PC-3 (cell line): ENCODE measurements at regions not wholly inside any gene's neighbourhood (a gene's known extent, or its start where the extent isn't known, plus 50 kb on each side); places are given as distances from the start of the nearest gene placed in this dataset.
A peak's percentile ranks its signal among the peaks of the same experiment; 100 is the strongest.

ENCODE experiments used
- ATAC-seq: fragments of 200-7000 bp; cut with Tn5 transposase; 2 replicates; pipeline ENCODE4 v1.9.1; 2020; ENCODE audit warnings: mild to moderate bottlenecking, moderate library complexity
- BruUV-seq: library from RNA; stranded (reverse); fragments of 400-500 nt; replicated peaks from 2 replicates; lab custom pipeline; 2021; lab: Mats Ljungman, UMichigan
- CTCF ChIA-PET: fragments of 300-600 bp; sonication (Branson Sonifier 250); formaldehyde crosslinking; loops from one replicate; lab custom pipeline; 2022; ENCODE audit warnings: antibody characterized with exemption; lab: Charles Lee
- POLR2A ChIA-PET: fragments of 300-600 bp; sonication (Branson Sonifier 250); formaldehyde crosslinking; loops from one replicate; lab custom pipeline; 2022; ENCODE audit warnings: antibody characterized with exemption; ENCODE audit not compliant: unreplicated experiment; lab: Charles Lee
- DNase-seq: peaks from one replicate; pipeline ENCODE4 v3.0.0-alpha.2; 2015
- H2AFZ ChIP-seq: fragments of 300-600 bp; sonication (generic); 2 replicates; pipeline ENCODE4 v1.6.0; 2016; ENCODE audit warnings: antibody characterized with exemption, low read length
- H3F3A ChIP-seq: fragments of 300-600 bp; sonication (generic); one replicate; pipeline ENCODE4 v1.6.0; 2017; ENCODE audit warnings: antibody characterized with exemption, low read length, control low read depth, mild to moderate bottlenecking; ENCODE audit not compliant: unreplicated experiment
- H3K27ac ChIP-seq: fragments of 300-600 bp; sonication (generic); 2 replicates; pipeline ENCODE4 v1.5.1; 2016; ENCODE audit warnings: mild to moderate bottlenecking, low read length
- H3K27me3 ChIP-seq: fragments of 300-600 bp; sonication (generic); 2 replicates; pipeline ENCODE4 v1.6.1; 2016; ENCODE audit warnings: low read length, mixed read lengths
- H3K36me3 ChIP-seq: fragments of 300-600 bp; sonication (generic); 2 replicates; pipeline ENCODE4 v1.6.1; 2016; ENCODE audit warnings: low read depth, mixed run types, low read length, mixed read lengths
- H3K4me1 ChIP-seq: fragments of 300-600 bp; sonication (generic); 2 replicates; pipeline ENCODE4 v1.5.1; 2016; ENCODE audit warnings: low read length; ENCODE audit not compliant: insufficient read depth
- H3K4me2 ChIP-seq: fragments of 300-600 bp; sonication (generic); 2 replicates; pipeline ENCODE4 v1.6.0; 2016; ENCODE audit warnings: low read length
- H3K4me3 ChIP-seq: fragments of 300-600 bp; sonication (generic); 2 replicates; pipeline ENCODE4 v1.5.1; 2016; ENCODE audit warnings: mild to moderate bottlenecking, low read length, mixed read lengths
- H3K79me2 ChIP-seq: fragments of 300-600 bp; sonication (generic); 2 replicates; pipeline ENCODE4 v1.6.1; 2017; ENCODE audit warnings: low read length, mixed read lengths
- H3K9ac ChIP-seq: fragments of 300-600 bp; sonication (generic); 2 replicates; pipeline ENCODE4 v1.6.0; 2016; ENCODE audit warnings: mild to moderate bottlenecking, low read length
- H3K9me2 ChIP-seq: fragments of 300-600 bp; sonication (generic); replicated peaks from 2 replicates; pipeline ENCODE4 v1.6.1; 2016; ENCODE audit warnings: mixed run types, low read length, mixed read lengths
- H3K9me3 ChIP-seq: fragments of 300-600 bp; sonication (generic); 2 replicates; pipeline ENCODE4 v1.6.1; 2016; ENCODE audit warnings: low read length, mixed read lengths
- H4K20me1 ChIP-seq: fragments of 300-600 bp; sonication (generic); 2 replicates; pipeline ENCODE4 v1.6.1; 2016; ENCODE audit warnings: low read length, mixed read lengths
- CTCF ChIP-seq: fragments of 300-600 bp; sonication (generic); conservative IDR thresholded peaks from 2 replicates; pipeline ENCODE4 v1.5.1; 2017; ENCODE audit warnings: antibody characterized with exemption, low read depth, mild to moderate bottlenecking, low read length
- EZH2 ChIP-seq: fragments of 300-600 bp; sonication (generic); IDR thresholded peaks from one replicate; pipeline ENCODE4 v1.6.1; 2017; ENCODE audit warnings: antibody characterized with exemption, mild to moderate bottlenecking, low read length; ENCODE audit not compliant: unreplicated experiment
- EZH2phosphoT487 ChIP-seq: fragments of 300-600 bp; sonication (generic); IDR thresholded peaks from 2 replicates; pipeline ENCODE4 v1.6.1; 2018; ENCODE audit warnings: mild to moderate bottlenecking, antibody characterized with exemption, low read length, borderline replicate concordance
- intact Hi-C: fragments of 100-400 bp; cut with micrococcal nuclease; formaldehyde crosslinking; loops from 2 replicates; pipeline ENCODE4 v1.9.0; 2023

GRCh38 chr22:22394591-22394990 lies 114.0 kb downstream of the ZNF280B start:
- no peaks in the 10 kb centered on the region for H3K79me2 ChIP-seq
- H3K4me2 ChIP-seq = no peak overlapping the region
- H3K9ac ChIP-seq = no peak overlapping the region
- CTCF ChIA-PET = no interaction called here
- H4K20me1 ChIP-seq = no peaks in the 10 kb centered on the region
- H3K27ac ChIP-seq = no peak overlapping the region
- DNase-seq (no peak), ATAC-seq (no peak)
- no peaks in the 10 kb centered on the region for H3K9me2 ChIP-seq
- no peaks in the 10 kb centered on the region for H3K9me3 ChIP-seq
- H3K36me3 ChIP-seq = no peaks in the 10 kb centered on the region
- POLR2A ChIA-PET = no interaction called here
- no peaks in the 10 kb centered on the region for H3F3A ChIP-seq
- intact Hi-C loops = no loop called here
- H3K4me1 ChIP-seq = peaks cover 17% of the 10 kb centered on the region
- TF ChIP-seq EZH2 = no peak
- TF ChIP-seq CTCF = no peak
- TF ChIP-seq EZH2phosphoT487 = no peak
- no TSS peak for BruUV-seq
- no peak overlapping the region for H3K4me3 ChIP-seq
- 0 out of 2 replicates have a peak, but pooled peaks cover 6% of the 10 kb centered on the region for H3K27me3 ChIP-seq
- H2AFZ ChIP-seq = no peak overlapping the region

- Histone ChIP-seq H2AFZ (no peak overlapping the region), H3K36me3 (no peaks in the 10 kb centered on the region), H3F3A (no peaks in the 10 kb centered on the region), H3K9me3 (no peaks in the 10 kb centered on the region), H3K4me3 (no peak overlapping the region), H3K9ac (no peak overlapping the region), H4K20me1 (no peaks in the 10 kb centered on the region), H3K27ac (no peak overlapping the region), H3K4me2 (no peak overlapping the region), H3K4me1 (peaks cover 17% of the 10 kb centered on the region), H3K79me2 (no peaks in the 10 kb centered on the region), H3K9me2 (no peaks in the 10 kb centered on the region), H3K27me3 (0 out of 2 replicates have a peak, but pooled peaks cover 6% of the 10 kb centered on the region)
- TF ChIP-seq CTCF = no peak
- no peak for TF ChIP-seq EZH2
- no peak for TF ChIP-seq EZH2phosphoT487
- no TSS peak for BruUV-seq
- no peak for DNase-seq
- intact Hi-C loops = no loop called here
- ATAC-seq = no peak
- ChIA-PET POLR2A (no interaction called here), CTCF (no interaction called here)
Measured at GRCh38 chr22:22395245-22395644, 113.3 kb downstream of the ZNF280B start.

GRCh38 chr22:22396741-22397291 lies 111.7 kb downstream of the ZNF280B start:
- Histone ChIP-seq H2AFZ (no peak overlapping the region), H3K27me3 (no peaks in the 10 kb centered on the region), H3K4me3 (no peak overlapping the region), H3K36me3 (no peaks in the 10 kb centered on the region), H3F3A (no peaks in the 10 kb centered on the region), H3K9me2 (no peaks in the 10 kb centered on the region), H3K79me2 (no peaks in the 10 kb centered on the region), H3K9ac (no peak overlapping the region), H3K4me1 (peaks cover 17% of the 10 kb centered on the region), H3K4me2 (peak overlapping the region; percentile 34; the same call in 1 of the 2 replicates), H4K20me1 (no peaks in the 10 kb centered on the region), H3K27ac (no peak overlapping the region), H3K9me3 (no peaks in the 10 kb centered on the region)
- TF ChIP-seq EZH2 (no peak), EZH2phosphoT487 (no peak)
- no TSS peak for BruUV-seq
- ChIA-PET POLR2A (no interaction called here), CTCF (no interaction called here)
- intact Hi-C loops = no loop called here
- DNase-seq (no peak), ATAC-seq (no peak)
